Neutrophil (primary cell): ENCODE measurements at regions not wholly inside any gene's neighbourhood (a gene's known extent, or its start where the extent isn't known, plus 50 kb on each side); places are given as distances from the start of the nearest gene placed in this dataset.

ENCODE experiments used
- H3K27ac ChIP-seq: fragments of 200-600 bp; sonication (generic); 2 replicates; pipeline ENCODE4 v1.5.1; 2016; ENCODE audit warnings: mild to moderate bottlenecking, moderate library complexity
- H3K27me3 ChIP-seq: fragments of 200-600 bp; sonication (generic); 2 replicates; pipeline ENCODE4 v1.6.0; 2016; ENCODE audit warnings: mild to moderate bottlenecking
- H3K36me3 ChIP-seq: fragments of 200-600 bp; sonication (generic); 2 replicates; pipeline ENCODE4 v1.5.1; 2017
- H3K4me1 ChIP-seq, 2 experiments: fragments of 200-600 bp in 1 of 2; sonication (generic) in 1 of 2; 1 replicate in 1 of 2; 2 replicates in 1 of 2; pipeline versions ENCODE4 v1.5.1 to v1.6.1; 2013 to 2016; ENCODE audit warnings: low read depth in 1 of 2, low read length in 1 of 2, mild to moderate bottlenecking in 1 of 2, moderate library complexity in 1 of 2; ENCODE audit not compliant: control insufficient read depth in 1 of 2, insufficient read depth in 1 of 2
- H3K4me3 ChIP-seq, 2 experiments: fragments of 200-600 bp in 1 of 2; sonication (generic) in 1 of 2; 1 replicate in 1 of 2; 2 replicates in 1 of 2; pipeline ENCODE4 v1.5.1; 2013 to 2016; ENCODE audit warnings: low read depth in 1 of 2, low read length in 1 of 2, mild to moderate bottlenecking in 1 of 2, moderate library complexity in 1 of 2
- H3K9me3 ChIP-seq: fragments of 200-600 bp; sonication (generic); 2 replicates; pipeline ENCODE4 v1.5.1; 2016
- CTCF ChIP-seq: fragments of 200-600 bp; sonication (generic); IDR thresholded peaks from 2 replicates; pipeline ENCODE4 v1.5.1; 2016; ENCODE audit warnings: antibody characterized with exemption

- Histone ChIP-seq H3K27me3 (no peaks in the 10 kb centered on the region), H3K27ac (no peak overlapping the region), H3K36me3 (no peaks in the 10 kb centered on the region), H3K4me3 (no peak overlapping the region), H3K4me1 (no peaks in the 10 kb centered on the region), H3K9me3 (no peaks in the 10 kb centered on the region)
- no peak for TF ChIP-seq CTCF
Observed at GRCh38 chr1:221223281-221223680, 344.0 kb downstream of the HLX start.

DNA sequence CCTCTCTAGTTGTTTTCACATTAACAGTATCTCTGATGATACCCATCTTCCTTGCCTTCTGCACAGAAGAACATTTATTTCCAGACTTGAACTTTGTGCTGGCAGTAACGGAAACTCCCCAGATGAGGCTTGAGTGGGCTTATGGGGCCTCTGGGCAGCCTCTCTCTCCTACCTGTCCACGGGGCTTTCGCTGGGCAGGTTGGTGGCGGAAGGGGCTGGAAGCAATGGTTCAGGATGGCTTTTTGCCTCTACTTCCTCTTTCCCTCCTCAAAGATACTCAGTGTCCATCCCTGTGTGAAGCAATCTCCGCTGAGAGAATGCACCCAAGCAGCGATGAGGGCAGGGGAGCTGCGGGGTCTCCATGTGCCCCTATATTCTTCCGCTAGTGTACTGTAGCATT, 348.2 kb downstream of the HLX start:
- no peak overlapping the region for H3K27ac ChIP-seq
- no peaks in the 10 kb centered on the region for H3K27me3 ChIP-seq
- TF ChIP-seq CTCF: no peak
- H3K4me1 ChIP-seq: no peaks in the 10 kb centered on the region
- no peak overlapping the region for H3K4me3 ChIP-seq
- no peaks in the 10 kb centered on the region for H3K36me3 ChIP-seq
- H3K9me3 ChIP-seq: no peaks in the 10 kb centered on the region

DNA sequence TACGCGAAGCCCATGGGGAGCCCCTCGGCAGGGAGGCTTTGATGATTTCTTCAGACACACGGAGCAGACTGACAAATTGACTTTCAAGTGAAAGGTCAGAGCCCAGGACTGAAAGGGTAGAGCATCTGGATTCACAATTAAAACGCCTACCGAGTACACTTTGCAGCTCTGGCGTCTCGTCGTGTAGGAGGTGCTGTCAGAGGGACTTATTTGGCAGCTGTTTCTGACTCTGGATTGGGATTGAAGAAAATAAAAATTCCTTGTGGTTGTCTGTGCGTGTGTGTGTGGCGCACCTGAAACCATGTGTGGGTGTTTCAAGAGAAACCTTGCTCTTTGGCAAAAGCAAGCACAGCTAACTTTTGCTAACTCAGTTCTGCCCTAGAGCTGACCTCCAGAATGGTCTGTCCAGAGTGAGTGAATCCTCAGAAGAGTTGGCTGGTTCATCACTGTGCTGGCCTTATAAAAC, 348.7 kb downstream of the HLX start:
- no peaks in the 10 kb centered on the region for H3K36me3 ChIP-seq
- H3K4me1 ChIP-seq: no peaks in the 10 kb centered on the region
- no peaks in the 10 kb centered on the region for H3K9me3 ChIP-seq
- no peak for TF ChIP-seq CTCF
- no peak overlapping the region for H3K27ac ChIP-seq
- H3K4me3 ChIP-seq: no peak overlapping the region
- H3K27me3 ChIP-seq: no peaks in the 10 kb centered on the region

DNA sequence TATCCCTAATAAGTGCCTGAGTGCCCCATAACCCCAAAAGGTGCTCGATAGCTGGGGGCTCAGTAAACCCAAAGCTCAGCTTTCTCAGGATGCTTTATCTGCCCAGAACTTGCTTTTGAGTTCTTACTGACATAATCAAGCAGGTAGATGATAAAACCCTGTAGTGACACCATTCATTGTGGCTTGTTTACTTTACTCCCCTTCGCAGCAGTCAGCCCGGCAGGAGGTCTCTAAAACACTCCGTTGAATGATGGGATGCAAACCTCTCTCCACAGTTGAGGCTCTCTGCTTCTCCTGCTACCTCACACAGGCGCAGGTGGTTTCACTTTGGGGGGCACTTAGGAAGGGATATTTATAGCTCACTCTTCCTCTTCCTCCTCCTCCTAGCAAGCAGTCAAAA, 349.4 kb downstream of the HLX start:
- Histone ChIP-seq H3K36me3 (no peaks in the 10 kb centered on the region), H3K4me3 (no peak overlapping the region), H3K9me3 (no peaks in the 10 kb centered on the region), H3K4me1 (no peaks in the 10 kb centered on the region), H3K27ac (no peak overlapping the region), H3K27me3 (no peaks in the 10 kb centered on the region)
- no peak for TF ChIP-seq CTCF

- Histone ChIP-seq H3K27me3 (no peaks in the 10 kb centered on the region), H3K36me3 (no peaks in the 10 kb centered on the region), H3K4me1 (no peaks in the 10 kb centered on the region), H3K27ac (no peak overlapping the region), H3K4me3 (no peak overlapping the region), H3K9me3 (no peaks in the 10 kb centered on the region)
- no peak for TF ChIP-seq CTCF
Observed at GRCh38 chr1:221230605-221231004, 351.4 kb downstream of the HLX start.

DNA sequence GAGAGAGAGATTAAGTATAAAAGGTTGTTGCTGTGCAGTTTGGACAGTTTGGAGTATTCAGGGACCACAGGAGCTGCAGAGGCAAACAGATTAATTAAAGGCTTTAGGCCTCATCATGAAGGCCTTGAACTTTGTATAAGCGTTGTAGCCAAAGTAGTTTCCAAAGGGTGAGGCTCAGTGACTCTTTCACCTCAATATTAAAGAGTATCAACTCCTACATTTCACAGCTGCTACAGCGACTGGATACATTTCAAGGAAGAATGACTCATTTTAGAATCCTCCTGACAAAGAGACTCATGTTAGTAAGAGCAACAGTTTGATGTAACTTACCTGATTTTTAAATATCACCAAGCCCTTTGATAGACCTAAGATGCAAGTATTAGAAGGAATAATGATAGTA, 355.5 kb downstream of the HLX start:
- no peak overlapping the region for H3K27ac ChIP-seq
- H3K4me1 ChIP-seq: no peaks in the 10 kb centered on the region
- H3K9me3 ChIP-seq: no peaks in the 10 kb centered on the region
- no peak for TF ChIP-seq CTCF
- H3K36me3 ChIP-seq: no peaks in the 10 kb centered on the region
- H3K4me3 ChIP-seq: no peak overlapping the region
- no peaks in the 10 kb centered on the region for H3K27me3 ChIP-seq
